ENCODE measurements at regions not wholly inside any gene's neighbourhood (a gene's known extent, or its start where the extent isn't known, plus 50 kb on each side); places are given as distances from the start of the nearest gene placed in this dataset.

DNA sequence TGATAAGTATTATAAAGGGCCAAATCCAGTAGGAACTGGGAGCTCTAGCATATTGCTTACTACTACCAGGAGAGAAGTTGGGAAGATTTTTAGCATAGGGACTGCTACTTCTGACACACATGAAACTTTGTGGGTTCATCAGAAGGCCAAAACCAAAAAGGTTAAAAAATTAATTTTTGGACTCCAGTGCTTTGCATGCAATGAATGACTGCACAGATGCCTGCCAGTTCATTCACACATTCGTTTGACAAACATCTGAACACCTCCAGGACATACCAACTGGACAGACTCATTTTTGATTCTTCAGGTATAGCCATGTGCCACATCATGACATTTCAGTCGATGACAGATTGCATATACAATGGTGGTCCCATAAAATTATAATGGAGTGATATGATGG lies 79.8 kb downstream of the MID1IP1 start:
- H2BK5ac ChIP-seq (ENCODE audit: low read depth, low read length, poor library complexity, severe bottlenecking), result no peak overlapping the region
- H2BK20ac ChIP-seq (ENCODE audit: low read depth, low read length), result no peak overlapping the region
- dilution Hi-C loops (cut with HindIII; ENCODE audit: low sequenced_read_pairs, unreplicated experiment) (no loop called here), in situ Hi-C loops (cut with MboI; ENCODE audit: low sequenced_read_pairs) (no loop called here), intact Hi-C loops (cut with micrococcal nuclease) (loop anchor here (5.0 kb wide), 1 partner anchor 64 kb away; no protein-coding TSS in a partner anchor)
- DNase-seq (no peak), ATAC-seq (ENCODE audit: low read depth) (no peak)
- no peak overlapping the region for H3K4me2 ChIP-seq (ENCODE audit: low read depth, low read length)
- no peak overlapping the region for H2BK120ac ChIP-seq (ENCODE audit: low read depth, low read length)
- H3K36me3 ChIP-seq (ENCODE audit: control insufficient read depth, insufficient read depth, low read length), result no peaks in the 10 kb centered on the region
- no peaks in the 10 kb centered on the region; the same call in 1 of the 2 replicates for H3K9me1 ChIP-seq (ENCODE audit: insufficient read depth, low read length)
- H3K9me3 ChIP-seq (ENCODE audit: control insufficient read depth, insufficient read depth, low read length), result no peaks in the 10 kb centered on the region
- no peaks in the 10 kb centered on the region; a peak in 1 of 4 replicates for H3K79me1 ChIP-seq (ENCODE audit: low read depth in 1 of 2, low read length in 2 of 2)
- POLR2A ChIA-PET (ENCODE audit: unreplicated experiment), result no interaction called here
- no peak overlapping the region for H4K91ac ChIP-seq (ENCODE audit: insufficient read depth, low read depth, low read length)
- no peak for TF ChIP-seq SMC3 (IDR thresholded peaks at IDR 0.05; ENCODE audit: low read depth, low read length)
- no peak overlapping the region for H3K9ac ChIP-seq (ENCODE audit: low read depth, low read length)
- H3K18ac ChIP-seq (ENCODE audit: low read depth, low read length), result no peak overlapping the region
- H4K20me1 ChIP-seq (ENCODE audit: insufficient read depth, low read length), result no peaks in the 10 kb centered on the region
- no peak overlapping the region for H4K5ac ChIP-seq (ENCODE audit: low read depth, low read length)
- 71% methylated on average over 1 of the region's 2 CpGs; no CpG with 5 or more reads in 1 of the 2 experiments for WGBS, 2 experiments (ENCODE audit: extremely low coverage in 2 of 2, insufficient read length in 1 of 2)
- H3K4me3 ChIP-seq (ENCODE audit: insufficient read depth, low read depth, low read length), result no peak overlapping the region
- no peak overlapping the region for H3K56ac ChIP-seq (ENCODE audit: extremely low read depth, insufficient read depth, low read length)
- H2AK5ac ChIP-seq (ENCODE audit: low read depth, low read length), result no peak overlapping the region
- H3K27ac ChIP-seq (ENCODE audit: insufficient read depth, low read length), result no peak overlapping the region
- CTCF ChIA-PET, result no interaction called here
- H3K4ac ChIP-seq (ENCODE audit: low read depth, low read length), result no peak overlapping the region
- H4K8ac ChIP-seq (ENCODE audit: low read depth in 2 of 2, low read length in 2 of 2), result peak overlapping the region in 1 of 2 experiments; percentile 61; a peak in 1 of 4 replicates
- BruUV-seq (replicated peaks), result no TSS peak
- H2AFZ ChIP-seq (replicated peaks; ENCODE audit: low read length, poor library complexity), result no peak overlapping the region
- no peak overlapping the region for H3K14ac ChIP-seq (replicated peaks; ENCODE audit: low read depth, low read length)
- H2BK15ac ChIP-seq (ENCODE audit: low read depth, low read length), result no peak overlapping the region
- H2AK9ac ChIP-seq (replicated peaks; ENCODE audit: low read depth, low read length, poor library complexity), result no peak overlapping the region
- H3K23ac ChIP-seq (ENCODE audit: low read depth, low read length), result no peak overlapping the region
- no peaks in the 10 kb centered on the region for H3K4me1 ChIP-seq (ENCODE audit: control insufficient read depth, insufficient read depth, low read length)
- peaks cover 1% of the 10 kb centered on the region; the same call in 1 of the 2 replicates for H3K27me3 ChIP-seq (ENCODE audit: control insufficient read depth, insufficient read depth, low read length)

Data from IMR-90 (cell line).